ENCODE measurements at regions not wholly inside any gene's neighbourhood (a gene's known extent, or its start where the extent isn't known, plus 50 kb on each side); places are given as distances from the start of the nearest gene placed in this dataset.

DNA sequence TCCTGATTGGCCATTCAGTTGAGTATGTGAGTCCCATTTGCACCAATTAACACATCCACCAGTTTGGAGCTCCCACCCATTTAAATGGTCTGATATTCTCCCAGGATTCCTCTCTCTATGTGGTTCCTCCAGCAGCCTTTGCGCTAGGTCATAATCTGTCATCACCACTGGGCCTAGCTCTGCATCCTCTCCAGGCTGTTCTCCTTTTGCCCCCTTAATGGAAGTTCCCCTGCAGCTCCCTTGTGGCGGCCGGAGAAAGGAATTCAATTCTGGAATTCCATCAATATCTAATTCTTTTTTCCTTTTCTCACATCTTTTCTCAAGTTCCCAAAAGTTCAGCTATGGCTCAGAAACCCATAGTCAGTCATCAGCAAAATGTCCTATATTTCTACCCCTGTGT is 2184.4 kb upstream of the AGA start:
- no peak overlapping the region for H3K4me3 Mint-ChIP-seq (ENCODE audit: unreplicated experiment)
- no peaks in the 10 kb centered on the region for H3K4me1 Mint-ChIP-seq (ENCODE audit: unreplicated experiment)
- no peak overlapping the region for H3K27ac Mint-ChIP-seq (ENCODE audit: unreplicated experiment)
- no peaks in the 10 kb centered on the region for H3K9me3 Mint-ChIP-seq (ENCODE audit: unreplicated experiment)
- H3K36me3 Mint-ChIP-seq (ENCODE audit: low read depth, unreplicated experiment) = no peaks in the 10 kb centered on the region
- DNase-seq (ENCODE audit: low spot score) = peak; percentile 24
- TF ChIP-seq, protein P1, sequence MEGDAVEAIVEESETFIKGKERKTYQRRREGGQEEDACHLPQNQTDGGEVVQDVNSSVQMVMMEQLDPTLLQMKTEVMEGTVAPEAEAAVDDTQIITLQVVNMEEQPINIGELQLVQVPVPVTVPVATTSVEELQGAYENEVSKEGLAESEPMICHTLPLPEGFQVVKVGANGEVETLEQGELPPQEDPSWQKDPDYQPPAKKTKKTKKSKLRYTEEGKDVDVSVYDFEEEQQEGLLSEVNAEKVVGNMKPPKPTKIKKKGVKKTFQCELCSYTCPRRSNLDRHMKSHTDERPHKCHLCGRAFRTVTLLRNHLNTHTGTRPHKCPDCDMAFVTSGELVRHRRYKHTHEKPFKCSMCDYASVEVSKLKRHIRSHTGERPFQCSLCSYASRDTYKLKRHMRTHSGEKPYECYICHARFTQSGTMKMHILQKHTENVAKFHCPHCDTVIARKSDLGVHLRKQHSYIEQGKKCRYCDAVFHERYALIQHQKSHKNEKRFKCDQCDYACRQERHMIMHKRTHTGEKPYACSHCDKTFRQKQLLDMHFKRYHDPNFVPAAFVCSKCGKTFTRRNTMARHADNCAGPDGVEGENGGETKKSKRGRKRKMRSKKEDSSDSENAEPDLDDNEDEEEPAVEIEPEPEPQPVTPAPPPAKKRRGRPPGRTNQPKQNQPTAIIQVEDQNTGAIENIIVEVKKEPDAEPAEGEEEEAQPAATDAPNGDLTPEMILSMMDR (IDR thresholded peaks at IDR 0.05; ENCODE audit: unreplicated experiment) = peak; percentile 70
- no peaks in the 10 kb centered on the region for H3K27me3 Mint-ChIP-seq (ENCODE audit: unreplicated experiment)

DNA sequence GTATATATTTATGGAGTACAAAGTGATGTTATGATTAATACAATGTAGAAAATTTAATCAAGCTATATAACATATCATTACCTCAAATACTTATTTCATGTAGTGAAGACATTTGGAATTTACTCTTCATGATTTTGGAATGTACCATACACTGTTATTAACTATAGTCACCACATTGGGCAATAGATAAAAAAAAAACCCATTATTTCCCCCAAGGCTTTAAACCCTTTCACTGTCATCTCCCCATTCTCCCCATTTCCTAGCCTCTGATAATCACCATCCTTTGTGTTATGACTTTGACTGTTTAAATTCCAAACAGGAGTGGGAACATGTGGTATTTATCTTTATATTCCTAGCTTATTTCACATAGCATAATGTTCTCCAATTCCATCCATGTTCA is 2189.1 kb upstream of the AGA start:
- TF ChIP-seq, protein P1 (IDR thresholded peaks at IDR 0.05; ENCODE audit: unreplicated experiment) = no peak
- Mint-ChIP-seq H3K27me3 (ENCODE audit: unreplicated experiment) (no peaks in the 10 kb centered on the region), H3K27ac (ENCODE audit: unreplicated experiment) (no peak overlapping the region), H3K4me3 (ENCODE audit: unreplicated experiment) (no peak overlapping the region), H3K4me1 (ENCODE audit: unreplicated experiment) (no peaks in the 10 kb centered on the region), H3K36me3 (ENCODE audit: low read depth, unreplicated experiment) (no peaks in the 10 kb centered on the region), H3K9me3 (ENCODE audit: unreplicated experiment) (no peaks in the 10 kb centered on the region)
- no peak for DNase-seq (ENCODE audit: low spot score)

DNA sequence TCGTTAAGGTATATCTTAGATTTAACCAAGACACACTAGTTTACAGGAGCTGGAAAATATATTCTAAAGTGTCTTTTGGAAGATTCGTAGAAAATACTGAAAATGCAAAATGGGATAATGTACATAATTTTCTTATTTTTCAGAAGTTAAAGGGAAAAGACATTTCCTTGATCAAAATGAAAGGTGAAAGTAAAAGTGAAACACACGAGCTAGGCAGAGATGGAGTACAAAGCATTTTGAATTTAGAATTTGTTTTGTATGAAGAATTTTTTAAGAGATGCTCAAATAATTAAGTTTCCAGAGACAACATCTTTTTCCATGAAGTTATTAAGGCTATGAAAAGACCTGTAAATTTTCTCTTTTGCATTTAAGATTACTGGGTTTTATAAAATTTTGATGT is 2192.6 kb upstream of the AGA start:
- no peaks in the 10 kb centered on the region for H3K27me3 Mint-ChIP-seq (ENCODE audit: unreplicated experiment)
- DNase-seq (ENCODE audit: low spot score) = no peak
- H3K27ac Mint-ChIP-seq (ENCODE audit: unreplicated experiment) = no peak overlapping the region
- no peaks in the 10 kb centered on the region for H3K9me3 Mint-ChIP-seq (ENCODE audit: unreplicated experiment)
- TF ChIP-seq, protein P1 (IDR thresholded peaks at IDR 0.05; ENCODE audit: unreplicated experiment) = no peak
- no peak overlapping the region for H3K4me3 Mint-ChIP-seq (ENCODE audit: unreplicated experiment)
- no peaks in the 10 kb centered on the region for H3K36me3 Mint-ChIP-seq (ENCODE audit: low read depth, unreplicated experiment)
- H3K4me1 Mint-ChIP-seq (ENCODE audit: unreplicated experiment) = no peaks in the 10 kb centered on the region

DNA sequence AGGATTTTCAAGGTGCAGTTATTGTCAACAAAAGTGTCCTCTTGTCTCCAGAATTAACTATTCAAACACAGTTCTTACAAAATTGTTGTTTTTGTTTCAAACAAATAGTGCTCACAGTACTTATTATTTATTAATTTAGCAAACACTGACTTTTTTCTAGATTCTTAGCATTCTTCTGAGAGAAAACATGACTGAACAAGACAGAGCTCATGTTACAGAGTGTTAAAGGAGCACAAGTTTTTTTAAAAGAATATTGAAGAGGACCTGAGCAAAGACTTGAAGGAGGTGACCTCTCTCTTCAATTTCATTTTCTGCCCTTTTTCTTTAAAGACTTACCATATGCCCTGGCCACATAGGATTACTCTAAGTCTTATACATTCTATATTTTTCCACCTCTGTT is 2220.3 kb upstream of the AGA start:
- Mint-ChIP-seq H3K27ac (ENCODE audit: unreplicated experiment) (no peak overlapping the region), H3K36me3 (ENCODE audit: low read depth, unreplicated experiment) (peaks cover 4% of the 10 kb centered on the region), H3K27me3 (ENCODE audit: unreplicated experiment) (peaks cover 4% of the 10 kb centered on the region), H3K4me3 (ENCODE audit: unreplicated experiment) (no peak overlapping the region), H3K4me1 (ENCODE audit: unreplicated experiment) (no peaks in the 10 kb centered on the region), H3K9me3 (ENCODE audit: unreplicated experiment) (peaks cover 8% of the 10 kb centered on the region)
- TF ChIP-seq, protein P1 (IDR thresholded peaks at IDR 0.05; ENCODE audit: unreplicated experiment) = no peak
- no peak for DNase-seq (ENCODE audit: low spot score)

DNA sequence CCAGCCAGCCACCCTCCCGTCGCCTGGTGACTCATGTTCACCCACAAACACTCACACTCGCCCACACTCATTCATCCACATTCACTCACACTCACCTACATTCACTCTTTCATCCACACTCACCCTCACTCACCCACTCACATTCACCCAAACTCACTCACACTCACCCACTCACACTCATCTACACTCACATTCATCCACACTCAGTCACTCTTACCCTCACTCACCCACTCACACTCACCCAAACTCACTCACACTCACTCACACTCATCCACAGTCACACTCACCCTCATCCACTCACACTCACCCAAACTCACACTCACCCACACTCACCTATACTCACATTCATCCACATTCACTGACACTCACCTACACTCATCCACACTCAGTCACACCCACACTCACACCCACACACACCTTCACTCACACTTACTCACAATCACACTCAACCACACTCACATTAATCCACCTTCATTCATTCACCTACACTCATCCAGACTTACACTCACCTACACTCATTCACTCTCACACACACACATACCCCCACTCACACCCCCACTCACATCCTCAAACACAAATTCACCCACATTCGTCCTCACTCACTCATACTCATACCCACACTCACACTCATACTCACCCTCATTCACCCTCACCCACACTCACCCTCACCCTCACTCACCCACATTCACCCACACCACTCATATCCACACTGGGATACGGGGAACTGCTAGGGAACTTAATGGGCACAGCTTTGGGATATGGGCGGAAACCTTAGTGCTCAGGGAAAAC is 2221.6 kb upstream of the AGA start:
- no peak overlapping the region for H3K4me3 Mint-ChIP-seq (ENCODE audit: unreplicated experiment)
- H3K4me1 Mint-ChIP-seq (ENCODE audit: unreplicated experiment) = no peaks in the 10 kb centered on the region
- peaks cover 8% of the 10 kb centered on the region for H3K9me3 Mint-ChIP-seq (ENCODE audit: unreplicated experiment)
- DNase-seq (ENCODE audit: low spot score) = no peak
- TF ChIP-seq, protein P1 (IDR thresholded peaks at IDR 0.05; ENCODE audit: unreplicated experiment) = no peak
- no peak overlapping the region for H3K27ac Mint-ChIP-seq (ENCODE audit: unreplicated experiment)
- peaks cover 4% of the 10 kb centered on the region for H3K27me3 Mint-ChIP-seq (ENCODE audit: unreplicated experiment)
- peaks cover 4% of the 10 kb centered on the region for H3K36me3 Mint-ChIP-seq (ENCODE audit: low read depth, unreplicated experiment)

Measured in endothelial cell (in vitro differentiated cells).